Natural killer cell (primary cell): ENCODE measurements at regions not wholly inside any gene's neighbourhood (a gene's known extent, or its start where the extent isn't known, plus 50 kb on each side); places are given as distances from the start of the nearest gene placed in this dataset.

ENCODE experiments used
- ATAC-seq, 3 donors: fragments of 150-1000 bp in 2 of 3; fragments of 200-7000 bp in 1 of 3; cut with Tn5 transposase; 1 replicate in 1 of 3; 2 replicates in 2 of 3; pipeline ENCODE4 v1.10.0; 2021; ENCODE audit warnings: mild to moderate bottlenecking in 2 of 3, moderate library complexity in 2 of 3
- DNase-seq, 2 donors: peaks; one replicate each; pipeline versions ENCODE4 v3.0.0 to v3.0.0-alpha.2; 2013 to 2021; ENCODE audit warnings: mixed read lengths in 1 of 2
- H3K27ac ChIP-seq: one replicate; pipeline ENCODE4 v1.5.1; 2013; ENCODE audit warnings: mild to moderate bottlenecking, low read length
- H3K27me3 ChIP-seq: one replicate; pipeline ENCODE4 v1.6.1; 2013; ENCODE audit warnings: low read length; ENCODE audit not compliant: control insufficient read depth, insufficient read depth
- H3K36me3 ChIP-seq: one replicate; pipeline ENCODE4 v1.6.1; 2013; ENCODE audit warnings: low read length; ENCODE audit not compliant: control insufficient read depth, insufficient read depth
- H3K4me1 ChIP-seq: one replicate; pipeline ENCODE4 v1.6.1; 2013; ENCODE audit warnings: low read length; ENCODE audit not compliant: control insufficient read depth, insufficient read depth
- H3K4me3 ChIP-seq: one replicate; pipeline ENCODE4 v1.5.1; 2013; ENCODE audit warnings: low read length
- H3K9me3 ChIP-seq: one replicate; pipeline ENCODE4 v1.6.1; 2013; ENCODE audit warnings: low read length; ENCODE audit not compliant: control insufficient read depth, insufficient read depth
- H3K27ac Mint-ChIP-seq, 2 donors: one replicate each; pipeline ENCODE4 v1.8.0; 2022; ENCODE audit warnings: mild to moderate bottlenecking in 2 of 2, mixed read lengths in 2 of 2, moderate library complexity in 1 of 2
- H3K27me3 Mint-ChIP-seq, 2 donors: one replicate each; pipeline ENCODE4 v1.8.0; 2022; ENCODE audit warnings: low read depth in 2 of 2, mixed read lengths in 2 of 2
- H3K36me3 Mint-ChIP-seq: one replicate; pipeline ENCODE4 v1.8.0; 2022; ENCODE audit warnings: mixed read lengths
- H3K4me1 Mint-ChIP-seq, 2 donors: one replicate each; pipeline ENCODE4 v1.8.0; 2022; ENCODE audit warnings: mixed read lengths in 2 of 2
- H3K4me3 Mint-ChIP-seq: one replicate; pipeline ENCODE4 v1.8.0; 2022; ENCODE audit warnings: mild to moderate bottlenecking, moderate library complexity, mixed read lengths
- H3K9me3 Mint-ChIP-seq, 2 donors: one replicate each; pipeline ENCODE4 v1.8.0; 2022; ENCODE audit warnings: mixed read lengths in 2 of 2
- CTCF ChIP-seq: fragments of 200-600 bp; IDR thresholded peaks from one replicate; pipeline ENCODE4 v1.8.0; 2022; ENCODE audit warnings: antibody characterized with exemption
- WGBS: methylation state at CpG from one replicate; pipeline ENCODE4 v1.1.7; 2013; ENCODE audit warnings: missing lambda C conversion rate; ENCODE audit not compliant: insufficient coverage; 5-methylcytosine and 5-hydroxymethylcytosine counted together
- intact Hi-C: fragments of 100-400 bp; cut with micrococcal nuclease; formaldehyde crosslinking; loops from one replicate; pipeline ENCODE4 v1.14.2; 2022

GRCh38 chr14:28482251-28483040 is 284.1 kb upstream of the FOXG1 start:
- H3K9me3 ChIP-seq: no peaks in the 10 kb centered on the region
- H3K36me3 ChIP-seq: no peaks in the 10 kb centered on the region
- no peaks in the 10 kb centered on the region for H3K27me3 ChIP-seq
- DNase-seq (no peak), ATAC-seq (no peak)
- no peaks in the 10 kb centered on the region for H3K36me3 Mint-ChIP-seq
- H3K4me1 Mint-ChIP-seq: no peaks in the 10 kb centered on the region
- no peak overlapping the region for H3K4me3 Mint-ChIP-seq
- TF ChIP-seq CTCF: no peak
- H3K27ac Mint-ChIP-seq: no peak overlapping the region
- peaks cover 2 to 5% of the 10 kb centered on the region in 2 donors for H3K9me3 Mint-ChIP-seq
- WGBS: 69% methylated on average over 5 of the region's 8 CpGs
- no peaks in the 10 kb centered on the region for H3K4me1 ChIP-seq
- no peak overlapping the region for H3K4me3 ChIP-seq
- H3K27ac ChIP-seq: no peak overlapping the region
- H3K27me3 Mint-ChIP-seq: no peaks in the 10 kb centered on the region
- intact Hi-C loops: no loop called here

- Mint-ChIP-seq H3K27ac (no peak overlapping the region), H3K4me1 (no peaks in the 10 kb centered on the region), H3K4me3 (no peak overlapping the region), H3K36me3 (no peaks in the 10 kb centered on the region), H3K9me3 (peaks cover 9 to 13% of the 10 kb centered on the region in 2 donors), H3K27me3 (no peaks in the 10 kb centered on the region)
- Histone ChIP-seq H3K4me3 (no peak overlapping the region), H3K4me1 (no peaks in the 10 kb centered on the region), H3K9me3 (no peaks in the 10 kb centered on the region), H3K27me3 (no peaks in the 10 kb centered on the region), H3K27ac (no peak overlapping the region), H3K36me3 (no peaks in the 10 kb centered on the region)
- DNase-seq: no peak
- WGBS: 95% methylated on average over 2 of the region's 3 CpGs
- no peak for ATAC-seq
- intact Hi-C loops: no loop called here
- no peak for TF ChIP-seq CTCF
Observed at GRCh38 chr14:28483506-28483905, 283.1 kb upstream of the FOXG1 start.

- no peaks in the 10 kb centered on the region for H3K9me3 ChIP-seq
- Mint-ChIP-seq H3K36me3 (peaks cover 8% of the 10 kb centered on the region), H3K4me1 (no peaks in the 10 kb centered on the region), H3K4me3 (no peak overlapping the region), H3K27me3 (no peaks in the 10 kb centered on the region), H3K9me3 (peaks cover 15 to 25% of the 10 kb centered on the region in 2 donors), H3K27ac (no peak overlapping the region)
- ATAC-seq (no peak), DNase-seq (no peak)
- H3K4me3 ChIP-seq: no peak overlapping the region
- H3K27me3 ChIP-seq: no peaks in the 10 kb centered on the region
- intact Hi-C loops: no loop called here
- no peak overlapping the region for H3K27ac ChIP-seq
- no peaks in the 10 kb centered on the region for H3K36me3 ChIP-seq
- no peak for TF ChIP-seq CTCF
- no peaks in the 10 kb centered on the region for H3K4me1 ChIP-seq
Observed at GRCh38 chr14:28488684-28489083, 277.9 kb upstream of the FOXG1 start.

GRCh38 chr14:28493516-28493915 is 273.1 kb upstream of the FOXG1 start:
- H3K4me3 ChIP-seq: no peak overlapping the region
- Mint-ChIP-seq H3K4me1 (no peaks in the 10 kb centered on the region), H3K4me3 (no peak overlapping the region), H3K27ac (no peak overlapping the region), H3K27me3 (no peaks in the 10 kb centered on the region), H3K9me3 (peaks cover 12 to 20% of the 10 kb centered on the region in 2 donors), H3K36me3 (peaks cover 8% of the 10 kb centered on the region)
- WGBS: 100% methylated on average over 1 of the region's 3 CpGs
- H3K4me1 ChIP-seq: no peaks in the 10 kb centered on the region
- H3K27me3 ChIP-seq: no peaks in the 10 kb centered on the region
- no peaks in the 10 kb centered on the region for H3K9me3 ChIP-seq
- no peak for DNase-seq
- H3K27ac ChIP-seq: no peak overlapping the region
- ATAC-seq: no peak
- no peaks in the 10 kb centered on the region for H3K36me3 ChIP-seq
- TF ChIP-seq CTCF: no peak
- intact Hi-C loops: no loop called here
